KMS-11 (cell line): ENCODE measurements at regions not wholly inside any gene's neighbourhood (a gene's known extent, or its start where the extent isn't known, plus 50 kb on each side); places are given as distances from the start of the nearest gene placed in this dataset.

ENCODE experiments used
- H2AFZ ChIP-seq: fragments of 200-600 bp; sonication (generic); 2 replicates; pipeline ENCODE4 v1.6.1; 2016; ENCODE audit warnings: antibody characterized with exemption, mixed run types, low read depth
- H3K27ac ChIP-seq: fragments of 200-600 bp; sonication (generic); 2 replicates; pipeline ENCODE4 v1.6.1; 2016; ENCODE audit warnings: mild to moderate bottlenecking, mixed run types
- H3K27me3 ChIP-seq: fragments of 200-600 bp; sonication (generic); 2 replicates; pipeline ENCODE4 v1.6.1; 2017; ENCODE audit warnings: mild to moderate bottlenecking, low read depth, mixed run types, moderate library complexity; ENCODE audit not compliant: insufficient read depth
- H3K36me3 ChIP-seq: fragments of 200-600 bp; sonication (generic); 2 replicates; pipeline ENCODE4 v1.6.1; 2017; ENCODE audit warnings: mild to moderate bottlenecking, mixed run types; ENCODE audit not compliant: insufficient read depth
- H3K4me1 ChIP-seq: fragments of 200-600 bp; sonication (generic); 2 replicates; pipeline ENCODE4 v1.6.1; 2016; ENCODE audit warnings: mild to moderate bottlenecking, low read depth, mixed run types; ENCODE audit not compliant: poor library complexity, severe bottlenecking
- H3K4me2 ChIP-seq: fragments of 200-600 bp; sonication (generic); 2 replicates; pipeline ENCODE4 v1.7.0; 2016; ENCODE audit warnings: mild to moderate bottlenecking, mixed run types
- H3K4me3 ChIP-seq: fragments of 200-600 bp; sonication (generic); IDR thresholded peaks from 2 replicates; pipeline ENCODE4 v1.6.1; 2017; ENCODE audit warnings: low read depth, low read length, mixed read lengths; ENCODE audit not compliant: insufficient read depth
- H3K79me2 ChIP-seq: fragments of 200-600 bp; sonication (generic); 2 replicates; pipeline ENCODE4 v1.6.1; 2016; ENCODE audit warnings: low read depth, mixed run types; ENCODE audit not compliant: insufficient read depth
- H3K9ac ChIP-seq: fragments of 200-600 bp; sonication (generic); 2 replicates; pipeline ENCODE4 v1.6.1; 2016; ENCODE audit warnings: mild to moderate bottlenecking, mixed run types
- H4K20me1 ChIP-seq: fragments of 200-600 bp; sonication (generic); 2 replicates; pipeline ENCODE4 v1.6.1; 2016; ENCODE audit warnings: mild to moderate bottlenecking, mixed run types; ENCODE audit not compliant: insufficient read depth
- CTCF ChIP-seq: fragments of 200-600 bp; sonication (generic); conservative IDR thresholded peaks from 2 replicates; pipeline ENCODE4 v1.6.1; 2017; ENCODE audit warnings: low read depth, mild to moderate bottlenecking, antibody characterized with exemption, low read length, moderate library complexity, mixed read lengths

DNA sequence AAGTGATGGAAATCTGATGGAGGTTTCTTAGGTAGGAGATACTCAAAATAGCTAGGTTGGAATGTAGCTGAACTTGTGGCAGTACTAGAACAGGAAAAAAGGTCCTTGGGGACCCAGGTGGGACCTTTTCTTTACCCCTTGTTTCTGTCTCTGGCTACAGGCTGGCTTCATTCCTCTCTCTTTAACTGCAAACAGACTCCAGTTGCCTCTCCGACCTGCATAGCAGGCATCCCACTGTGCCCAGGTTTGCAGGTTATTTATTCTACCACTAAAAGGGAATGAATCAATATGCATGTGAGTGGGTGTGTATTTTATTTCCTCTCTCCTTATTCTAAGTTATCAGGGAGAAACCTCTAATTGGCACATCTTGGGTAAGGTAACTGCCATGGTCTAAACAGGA lies 758.1 kb downstream of the MED13L start:
- Histone ChIP-seq H3K27me3 (no peaks in the 10 kb centered on the region), H3K79me2 (no peaks in the 10 kb centered on the region), H3K4me2 (no peak overlapping the region), H3K4me3 (no peak overlapping the region), H3K36me3 (no peaks in the 10 kb centered on the region), H3K4me1 (no peaks in the 10 kb centered on the region), H3K9ac (no peak overlapping the region), H4K20me1 (no peaks in the 10 kb centered on the region), H3K27ac (no peak overlapping the region), H2AFZ (no peak overlapping the region)
- no peak for TF ChIP-seq CTCF

DNA sequence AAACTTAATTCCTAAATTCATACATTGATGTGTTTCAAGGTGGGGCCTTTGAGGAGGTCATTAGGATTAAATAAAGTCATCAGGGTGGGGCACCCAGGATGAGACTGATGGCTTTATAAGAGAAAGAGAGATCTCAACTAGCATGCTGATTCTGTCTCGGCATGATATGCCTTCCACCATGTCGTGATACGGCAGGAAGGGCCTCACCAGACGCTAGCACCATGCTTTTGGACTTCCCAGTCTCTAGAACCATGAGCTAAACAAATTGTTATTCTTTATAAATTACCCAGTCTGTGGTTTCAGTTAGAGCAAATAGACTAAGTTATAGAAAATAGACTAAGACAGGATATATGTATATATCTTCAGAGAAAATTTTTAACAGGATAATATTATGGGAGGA lies 759.6 kb downstream of the MED13L start:
- Histone ChIP-seq H3K4me1 (no peaks in the 10 kb centered on the region), H3K79me2 (no peaks in the 10 kb centered on the region), H3K4me2 (no peak overlapping the region), H3K4me3 (no peak overlapping the region), H2AFZ (no peak overlapping the region), H4K20me1 (no peaks in the 10 kb centered on the region), H3K27ac (no peak overlapping the region), H3K36me3 (no peaks in the 10 kb centered on the region), H3K9ac (no peak overlapping the region), H3K27me3 (no peaks in the 10 kb centered on the region)
- TF ChIP-seq CTCF = no peak

- TF ChIP-seq CTCF = no peak
- Histone ChIP-seq H2AFZ (no peak overlapping the region), H3K27ac (no peak overlapping the region), H3K4me1 (no peaks in the 10 kb centered on the region), H3K9ac (no peak overlapping the region), H4K20me1 (no peaks in the 10 kb centered on the region), H3K79me2 (no peaks in the 10 kb centered on the region), H3K4me2 (no peak overlapping the region), H3K36me3 (no peaks in the 10 kb centered on the region), H3K27me3 (no peaks in the 10 kb centered on the region), H3K4me3 (no peak overlapping the region)
Measured at GRCh38 chr12:115511986-115512711, 765.3 kb downstream of the MED13L start.

DNA sequence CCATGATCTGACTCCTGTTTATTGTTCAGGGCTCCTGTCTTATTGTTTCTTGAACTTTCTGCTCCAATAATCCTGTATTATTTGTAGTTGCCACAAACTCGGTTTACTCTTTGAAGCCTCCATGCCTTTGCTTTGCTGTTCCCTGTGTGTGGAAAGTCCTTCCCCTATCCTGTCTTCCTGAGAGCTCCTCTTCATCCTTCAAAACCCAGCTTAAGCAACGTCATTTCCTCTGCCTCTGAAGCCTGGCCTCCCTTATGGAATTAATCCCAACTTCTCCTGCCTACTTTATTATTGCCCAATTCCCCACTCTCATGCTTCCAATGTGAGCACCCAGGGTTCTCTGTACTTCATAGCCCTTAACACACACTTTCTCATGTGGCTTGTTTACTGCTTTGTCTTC lies 766.2 kb downstream of the MED13L start:
- no peak for TF ChIP-seq CTCF
- Histone ChIP-seq H2AFZ (no peak overlapping the region), H3K79me2 (no peaks in the 10 kb centered on the region), H3K36me3 (no peaks in the 10 kb centered on the region), H4K20me1 (no peaks in the 10 kb centered on the region), H3K9ac (no peak overlapping the region), H3K4me2 (no peak overlapping the region), H3K27me3 (no peaks in the 10 kb centered on the region), H3K4me1 (no peaks in the 10 kb centered on the region), H3K27ac (no peak overlapping the region), H3K4me3 (no peak overlapping the region)
